Lower lobe of right lung (tissue), 2 donors: ENCODE measurements at regions not wholly inside any gene's neighbourhood (a gene's known extent, or its start where the extent isn't known, plus 50 kb on each side); places are given as distances from the start of the nearest gene placed in this dataset.

Source experiments
- ATAC-seq, 2 donors: fragments of 200-7000 bp; cut with Tn5 transposase; one replicate each; pipeline ENCODE4 v1.9.1; 2020 to 2022; ENCODE audit warnings: mild to moderate bottlenecking in 2 of 2, moderate library complexity in 2 of 2
- DNase-seq: peaks from one replicate; pipeline ENCODE4 v3.0.0-alpha.2; 2020
- H3K27ac ChIP-seq: fragments of 200-600 bp; one replicate; pipeline ENCODE4 v1.8.0; 2022
- H3K27me3 ChIP-seq: fragments of 200-600 bp; one replicate; pipeline ENCODE4 v1.8.0; 2022; ENCODE audit warnings: low read depth
- H3K36me3 ChIP-seq: fragments of 200-600 bp; one replicate; pipeline ENCODE4 v1.8.0; 2022; ENCODE audit warnings: mild to moderate bottlenecking
- H3K4me1 ChIP-seq: fragments of 200-600 bp; one replicate; pipeline ENCODE4 v1.8.0; 2022
- H3K4me3 ChIP-seq: fragments of 200-600 bp; one replicate; pipeline ENCODE4 v1.8.0; 2022; ENCODE audit warnings: mild to moderate bottlenecking
- H3K9me3 ChIP-seq: fragments of 200-600 bp; one replicate; pipeline ENCODE4 v1.8.0; 2022
- intact Hi-C: fragments of 100-400 bp; cut with DNase I; formaldehyde crosslinking; loops from one replicate; pipeline ENCODE4 v1.11.0; 2022
- TF ChIP-seq, protein P1 (sequence below): fragments of 200-600 bp; IDR thresholded peaks from one replicate; pipeline ENCODE4 v1.8.0; 2022; ENCODE audit warnings: antibody characterized with exemption, mild to moderate bottlenecking
- donor health status: DM: no; HTN: yes; CAD: no; lungs with severe emphysema.

DNA sequence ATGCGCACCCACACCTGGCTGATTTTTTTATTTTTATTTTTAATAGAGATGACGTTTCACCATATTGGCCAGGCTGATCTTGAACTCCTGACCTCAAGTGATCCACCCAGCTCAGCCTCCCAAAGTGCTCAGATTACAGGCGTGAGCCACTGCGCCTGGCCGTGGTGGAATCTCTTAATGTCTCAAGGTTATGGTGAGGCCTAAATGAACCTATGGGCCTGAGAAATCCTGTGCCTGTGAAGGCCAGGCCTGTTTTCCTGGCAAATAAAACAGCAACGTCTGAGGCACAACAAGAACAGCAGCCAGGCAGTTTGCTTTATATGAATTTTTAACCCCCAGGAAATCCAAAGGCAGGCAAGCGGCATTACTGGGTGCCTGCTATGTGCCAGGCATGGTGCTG, 297.5 kb upstream of the ZMIZ1 start:
- no peaks in the 10 kb centered on the region for H3K36me3 ChIP-seq
- DNase-seq: no peak
- no peaks in the 10 kb centered on the region for H3K27me3 ChIP-seq
- H3K27ac ChIP-seq: no peak overlapping the region
- no peak overlapping the region for H3K4me3 ChIP-seq
- H3K4me1 ChIP-seq: peaks cover 12% of the 10 kb centered on the region
- ATAC-seq: no peak
- TF ChIP-seq, protein P1, sequence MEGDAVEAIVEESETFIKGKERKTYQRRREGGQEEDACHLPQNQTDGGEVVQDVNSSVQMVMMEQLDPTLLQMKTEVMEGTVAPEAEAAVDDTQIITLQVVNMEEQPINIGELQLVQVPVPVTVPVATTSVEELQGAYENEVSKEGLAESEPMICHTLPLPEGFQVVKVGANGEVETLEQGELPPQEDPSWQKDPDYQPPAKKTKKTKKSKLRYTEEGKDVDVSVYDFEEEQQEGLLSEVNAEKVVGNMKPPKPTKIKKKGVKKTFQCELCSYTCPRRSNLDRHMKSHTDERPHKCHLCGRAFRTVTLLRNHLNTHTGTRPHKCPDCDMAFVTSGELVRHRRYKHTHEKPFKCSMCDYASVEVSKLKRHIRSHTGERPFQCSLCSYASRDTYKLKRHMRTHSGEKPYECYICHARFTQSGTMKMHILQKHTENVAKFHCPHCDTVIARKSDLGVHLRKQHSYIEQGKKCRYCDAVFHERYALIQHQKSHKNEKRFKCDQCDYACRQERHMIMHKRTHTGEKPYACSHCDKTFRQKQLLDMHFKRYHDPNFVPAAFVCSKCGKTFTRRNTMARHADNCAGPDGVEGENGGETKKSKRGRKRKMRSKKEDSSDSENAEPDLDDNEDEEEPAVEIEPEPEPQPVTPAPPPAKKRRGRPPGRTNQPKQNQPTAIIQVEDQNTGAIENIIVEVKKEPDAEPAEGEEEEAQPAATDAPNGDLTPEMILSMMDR: no peak
- intact Hi-C loops: no loop called here
- no peaks in the 10 kb centered on the region for H3K9me3 ChIP-seq

DNA sequence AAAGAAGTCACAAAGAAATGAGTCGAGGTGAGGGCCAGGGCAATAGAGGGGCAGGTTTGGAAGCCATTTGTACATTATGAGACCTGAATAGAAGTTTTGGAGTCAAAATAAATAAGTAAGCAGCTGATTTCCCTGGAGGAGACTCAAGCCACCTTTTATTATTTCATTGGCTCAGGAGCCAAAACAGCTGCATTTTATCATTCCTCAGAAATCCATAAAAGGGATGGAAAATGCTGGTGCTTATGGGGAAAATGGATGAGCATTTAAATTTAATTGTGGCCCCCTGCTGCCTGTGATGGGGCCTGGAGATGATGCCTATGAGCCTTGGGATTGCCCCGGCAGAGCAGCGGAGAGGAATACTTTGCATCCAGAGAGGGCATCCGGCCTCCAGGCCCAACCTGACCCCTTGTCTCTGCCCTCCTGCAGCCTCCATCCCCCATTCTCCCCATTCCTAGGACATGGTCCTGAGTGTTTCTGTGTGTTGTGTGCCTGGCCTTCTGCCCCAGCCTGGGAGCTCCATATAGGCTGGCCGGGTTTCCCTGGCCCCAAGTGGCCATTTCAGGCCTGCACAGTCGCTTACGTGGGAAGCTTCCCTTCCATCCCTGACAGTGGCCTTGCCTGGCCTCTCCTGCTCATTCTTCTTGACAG, 296.8 kb upstream of the ZMIZ1 start:
- intact Hi-C loops: no loop called here
- no peak overlapping the region for H3K27ac ChIP-seq
- peaks cover 14% of the 10 kb centered on the region for H3K4me1 ChIP-seq
- no peak overlapping the region for H3K4me3 ChIP-seq
- H3K36me3 ChIP-seq: no peaks in the 10 kb centered on the region
- TF ChIP-seq, protein P1: no peak
- DNase-seq (no peak), ATAC-seq (no peak)
- no peaks in the 10 kb centered on the region for H3K27me3 ChIP-seq
- no peaks in the 10 kb centered on the region for H3K9me3 ChIP-seq

DNA sequence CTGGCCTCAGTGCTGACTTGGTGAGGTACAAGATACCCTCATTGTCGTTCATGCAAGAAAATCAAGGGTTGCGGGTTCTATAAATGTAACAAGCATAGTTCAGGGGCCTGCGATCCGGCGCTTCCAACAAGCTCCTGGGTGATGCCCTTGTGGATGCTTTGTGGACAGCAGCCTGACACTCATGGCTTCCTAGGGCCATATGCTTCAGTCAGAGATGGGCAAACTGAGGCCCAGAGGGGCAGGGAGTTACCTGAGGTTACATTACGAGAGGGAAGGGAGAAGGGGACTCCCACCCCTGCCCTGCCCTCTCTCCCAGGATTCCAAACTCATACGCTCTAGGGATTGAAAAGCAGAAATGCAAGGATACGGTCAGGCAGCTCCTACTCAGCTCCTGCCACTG, 296.3 kb upstream of the ZMIZ1 start:
- intact Hi-C loops: no loop called here
- Histone ChIP-seq H3K27ac (no peak overlapping the region), H3K27me3 (no peaks in the 10 kb centered on the region), H3K4me3 (no peak overlapping the region), H3K36me3 (no peaks in the 10 kb centered on the region), H3K9me3 (no peaks in the 10 kb centered on the region), H3K4me1 (peaks cover 18% of the 10 kb centered on the region)
- no peak for ATAC-seq
- TF ChIP-seq, protein P1: no peak
- no peak for DNase-seq

DNA sequence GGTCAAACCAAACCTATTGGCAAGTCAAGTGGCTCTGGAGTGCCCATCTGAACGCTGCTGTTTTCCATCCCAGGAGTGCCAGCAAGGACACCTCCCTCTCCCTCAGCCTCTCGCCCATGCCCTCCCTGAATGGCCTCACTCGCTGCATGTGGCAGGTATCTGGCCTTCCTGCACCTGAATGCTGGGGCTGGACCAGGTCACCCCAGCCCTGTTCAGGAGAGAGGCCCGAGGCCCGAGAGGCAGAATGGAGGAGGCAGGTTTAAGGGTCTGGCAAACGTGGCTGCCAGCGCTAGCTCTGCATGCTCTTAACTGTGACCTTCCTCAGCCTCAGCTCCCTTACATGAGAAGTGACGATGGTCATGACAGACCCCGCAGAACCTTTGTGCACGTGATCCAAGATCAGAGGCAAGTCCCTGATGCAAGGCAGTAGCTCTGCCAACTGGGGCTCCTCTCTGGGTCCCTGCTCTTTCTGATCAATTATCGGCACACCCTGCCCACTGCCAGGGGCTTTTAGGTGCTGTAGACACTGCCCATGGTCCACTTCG, 295.7 kb upstream of the ZMIZ1 start:
- H3K36me3 ChIP-seq: no peaks in the 10 kb centered on the region
- no peak for ATAC-seq
- H3K9me3 ChIP-seq: no peaks in the 10 kb centered on the region
- no peak for DNase-seq
- H3K27ac ChIP-seq: no peak overlapping the region
- no peaks in the 10 kb centered on the region for H3K27me3 ChIP-seq
- intact Hi-C loops: no loop called here
- H3K4me1 ChIP-seq: peaks cover 18% of the 10 kb centered on the region
- TF ChIP-seq, protein P1: no peak
- no peak overlapping the region for H3K4me3 ChIP-seq

DNA sequence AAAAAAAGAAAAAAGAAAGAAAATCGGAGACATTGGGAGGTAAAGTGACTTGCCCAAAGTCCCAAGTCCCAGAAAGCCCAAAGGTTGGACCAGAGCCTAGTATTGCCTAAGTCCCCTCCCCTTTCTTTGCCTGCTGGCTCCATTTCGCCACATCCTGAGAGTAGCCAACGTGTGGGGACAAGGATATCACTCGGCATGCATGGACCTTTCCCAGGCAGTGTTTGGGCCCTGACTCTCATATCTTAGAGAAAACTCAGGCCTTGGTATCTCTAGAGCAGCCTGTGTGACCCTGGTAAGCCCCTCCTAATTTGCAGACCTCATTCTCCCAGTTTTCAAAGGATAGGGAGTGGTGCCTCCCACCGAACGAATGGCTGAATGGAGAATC, 294.2 kb upstream of the ZMIZ1 start:
- TF ChIP-seq, protein P1: no peak
- Histone ChIP-seq H3K36me3 (no peaks in the 10 kb centered on the region), H3K9me3 (no peaks in the 10 kb centered on the region), H3K27ac (peak overlapping the region; percentile 53), H3K4me3 (no peak overlapping the region), H3K27me3 (no peaks in the 10 kb centered on the region), H3K4me1 (peaks cover 18% of the 10 kb centered on the region)
- intact Hi-C loops: no loop called here
- ATAC-seq (no peak), DNase-seq (no peak)
